Neural cell (in vitro differentiated cells): ENCODE measurements at regions not wholly inside any gene's neighbourhood (a gene's known extent, or its start where the extent isn't known, plus 50 kb on each side); places are given as distances from the start of the nearest gene placed in this dataset.

Source experiments
- H2AFZ ChIP-seq: fragments of 200-600, 300-800 bp; sonication (generic), shearing (Covaris generic); 2 replicates; pipeline ENCODE4 v1.6.0; 2014; ENCODE audit warnings: low read depth, mild to moderate bottlenecking, antibody characterized with exemption, low read length, moderate library complexity
- H3F3A ChIP-seq: fragments of 200-600 bp; shearing (Covaris generic); 2 replicates; pipeline ENCODE4 v1.6.1; 2016; ENCODE audit warnings: mild to moderate bottlenecking, moderate library complexity, mixed read lengths, antibody characterized with exemption, low read length; ENCODE audit not compliant: insufficient read depth, poor library complexity, severe bottlenecking
- H3K27ac ChIP-seq: fragments of 200-600, 300-800 bp; sonication (generic), shearing (Covaris generic); 2 replicates; pipeline ENCODE4 v1.5.1; 2014; ENCODE audit warnings: mild to moderate bottlenecking, low read length, moderate library complexity
- H3K27me3 ChIP-seq: fragments of 300-800, 200-600 bp; sonication (generic), shearing (Covaris generic); 2 replicates; pipeline ENCODE4 v1.6.0; 2014; ENCODE audit warnings: mild to moderate bottlenecking, low read depth, low read length, moderate library complexity; ENCODE audit not compliant: insufficient read depth
- H3K36me3 ChIP-seq: fragments of 300-800, 200-600 bp; sonication (generic), shearing (Covaris generic); 2 replicates; pipeline ENCODE4 v1.5.1; 2014; ENCODE audit warnings: mild to moderate bottlenecking, antibody characterized with exemption, low read length, moderate library complexity; ENCODE audit not compliant: insufficient read depth
- H3K4me2 ChIP-seq: fragments of 300-800, 200-600 bp; sonication (generic), shearing (Covaris generic); 2 replicates; pipeline ENCODE4 v1.6.0; 2014; ENCODE audit warnings: mild to moderate bottlenecking, low read length
- H3K4me3 ChIP-seq: fragments of 300-800, 200-600 bp; sonication (generic), shearing (Covaris generic); 2 replicates; pipeline ENCODE4 v1.5.1; 2014; ENCODE audit warnings: mild to moderate bottlenecking, low read length, moderate library complexity
- H3K79me2 ChIP-seq: fragments of 200-600 bp; shearing (Covaris generic); replicated peaks from 2 replicates; pipeline ENCODE4 v1.6.0; 2014; ENCODE audit warnings: mild to moderate bottlenecking, low read length, moderate library complexity; ENCODE audit not compliant: insufficient read depth
- H3K9ac ChIP-seq: fragments of 300-800, 200-600 bp; sonication (generic), shearing (Covaris generic); 2 replicates; pipeline ENCODE4 v1.6.1; 2016; ENCODE audit warnings: mild to moderate bottlenecking, low read length, mixed read lengths
- H3K9me2 ChIP-seq: fragments of 200-600 bp; shearing (Covaris generic); 2 replicates; pipeline ENCODE4 v1.6.1; 2016; ENCODE audit warnings: mild to moderate bottlenecking, low read length, mixed read lengths; ENCODE audit not compliant: insufficient read depth
- H3K9me3 ChIP-seq: fragments of 200-600, 300-800 bp; sonication (generic), shearing (Covaris generic); 2 replicates; pipeline ENCODE4 v1.6.1; 2016; ENCODE audit warnings: mild to moderate bottlenecking, mixed run types, low read length, moderate library complexity, mixed read lengths
- H4K20me1 ChIP-seq: fragments of 200-600 bp; shearing (Covaris generic); 2 replicates; pipeline ENCODE4 v1.6.1; 2016; ENCODE audit warnings: mild to moderate bottlenecking, mixed run types; ENCODE audit not compliant: insufficient read depth
- EP300 ChIP-seq: fragments of 450-650 bp; conservative IDR thresholded peaks from 2 replicates; pipeline ENCODE4 v1.6.1; 2014; ENCODE audit warnings: antibody characterized with exemption, mild to moderate bottlenecking, moderate library complexity; ENCODE audit not compliant: poor library complexity, severe bottlenecking
- EZH2 ChIP-seq: fragments of 200-600, 300-800 bp; shearing (Covaris generic), sonication (generic); IDR thresholded peaks from 2 replicates; pipeline ENCODE4 v1.6.1; 2014; ENCODE audit warnings: antibody characterized with exemption, low read length, borderline replicate concordance, mild to moderate bottlenecking; ENCODE audit not compliant: insufficient read depth, poor library complexity, severe bottlenecking
- MXI1 ChIP-seq: fragments of 450-650 bp; conservative IDR thresholded peaks from 2 replicates; pipeline ENCODE4 v1.6.1; 2014; ENCODE audit warnings: antibody characterized with exemption, mild to moderate bottlenecking; ENCODE audit not compliant: poor library complexity, severe bottlenecking
- POLR2AphosphoS5 ChIP-seq: IDR thresholded peaks from 2 replicates; pipeline ENCODE4 v1.6.1; 2012
- RAD21 ChIP-seq: fragments of 450-650 bp; conservative IDR thresholded peaks from 2 replicates; pipeline ENCODE4 v1.6.1; 2014; ENCODE audit warnings: antibody characterized with exemption, mild to moderate bottlenecking, moderate library complexity
- SMC3 ChIP-seq: fragments of 450-650 bp; conservative IDR thresholded peaks from 2 replicates; pipeline ENCODE4 v1.6.1; 2014; ENCODE audit warnings: antibody characterized with exemption, mild to moderate bottlenecking, moderate library complexity; ENCODE audit not compliant: poor library complexity
- TAF1 ChIP-seq: IDR thresholded peaks from 2 replicates; pipeline ENCODE4 v1.6.1; 2012; ENCODE audit warnings: low read depth
- TF ChIP-seq, protein P1 (sequence below): fragments of 450-650 bp; IDR thresholded peaks from 2 replicates; pipeline ENCODE4 v1.5.1; 2014; ENCODE audit warnings: antibody characterized with exemption, mild to moderate bottlenecking, moderate library complexity; ENCODE audit not compliant: poor library complexity, severe bottlenecking
- TF ChIP-seq, protein P2 (sequence below): IDR thresholded peaks from 2 replicates; pipeline ENCODE4 v1.6.1; 2012; ENCODE audit warnings: borderline replicate concordance

DNA sequence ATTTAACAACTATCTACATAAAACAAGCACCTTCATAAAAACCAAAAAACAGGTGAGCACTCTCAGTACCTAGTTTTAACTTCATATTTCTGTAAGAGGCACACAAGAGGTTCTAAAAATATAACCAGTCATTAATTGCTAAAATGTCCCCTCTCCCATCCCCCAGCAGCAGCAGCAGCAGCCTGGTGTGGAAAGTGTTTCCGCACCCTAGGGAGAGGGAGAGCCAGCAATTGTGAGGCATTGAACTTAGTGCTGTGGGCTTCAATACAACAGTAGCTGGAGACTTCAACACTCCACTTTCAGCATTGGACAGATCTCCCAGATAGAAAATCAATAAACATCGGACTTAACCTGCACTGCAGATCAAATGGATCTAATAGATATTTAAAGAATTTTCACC, 1158.5 kb downstream of the JRKL start:
- Histone ChIP-seq H3K9ac (no peak overlapping the region), H3K4me3 (no peak overlapping the region), H3K36me3 (no peaks in the 10 kb centered on the region), H3K27me3 (no peaks in the 10 kb centered on the region), H3K27ac (no peak overlapping the region), H4K20me1 (no peaks in the 10 kb centered on the region), H3K79me2 (no peaks in the 10 kb centered on the region), H3F3A (no peaks in the 10 kb centered on the region), H3K9me2 (no peaks in the 10 kb centered on the region), H3K4me2 (no peak overlapping the region), H2AFZ (no peak overlapping the region), H3K9me3 (no peaks in the 10 kb centered on the region)
- no peak for TF ChIP-seq SMC3
- no peak for TF ChIP-seq MXI1
- TF ChIP-seq RAD21, result no peak
- TF ChIP-seq, protein P1, sequence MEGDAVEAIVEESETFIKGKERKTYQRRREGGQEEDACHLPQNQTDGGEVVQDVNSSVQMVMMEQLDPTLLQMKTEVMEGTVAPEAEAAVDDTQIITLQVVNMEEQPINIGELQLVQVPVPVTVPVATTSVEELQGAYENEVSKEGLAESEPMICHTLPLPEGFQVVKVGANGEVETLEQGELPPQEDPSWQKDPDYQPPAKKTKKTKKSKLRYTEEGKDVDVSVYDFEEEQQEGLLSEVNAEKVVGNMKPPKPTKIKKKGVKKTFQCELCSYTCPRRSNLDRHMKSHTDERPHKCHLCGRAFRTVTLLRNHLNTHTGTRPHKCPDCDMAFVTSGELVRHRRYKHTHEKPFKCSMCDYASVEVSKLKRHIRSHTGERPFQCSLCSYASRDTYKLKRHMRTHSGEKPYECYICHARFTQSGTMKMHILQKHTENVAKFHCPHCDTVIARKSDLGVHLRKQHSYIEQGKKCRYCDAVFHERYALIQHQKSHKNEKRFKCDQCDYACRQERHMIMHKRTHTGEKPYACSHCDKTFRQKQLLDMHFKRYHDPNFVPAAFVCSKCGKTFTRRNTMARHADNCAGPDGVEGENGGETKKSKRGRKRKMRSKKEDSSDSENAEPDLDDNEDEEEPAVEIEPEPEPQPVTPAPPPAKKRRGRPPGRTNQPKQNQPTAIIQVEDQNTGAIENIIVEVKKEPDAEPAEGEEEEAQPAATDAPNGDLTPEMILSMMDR, result no peak
- no peak for TF ChIP-seq EP300
- no peak for TF ChIP-seq TAF1
- TF ChIP-seq, protein P2, sequence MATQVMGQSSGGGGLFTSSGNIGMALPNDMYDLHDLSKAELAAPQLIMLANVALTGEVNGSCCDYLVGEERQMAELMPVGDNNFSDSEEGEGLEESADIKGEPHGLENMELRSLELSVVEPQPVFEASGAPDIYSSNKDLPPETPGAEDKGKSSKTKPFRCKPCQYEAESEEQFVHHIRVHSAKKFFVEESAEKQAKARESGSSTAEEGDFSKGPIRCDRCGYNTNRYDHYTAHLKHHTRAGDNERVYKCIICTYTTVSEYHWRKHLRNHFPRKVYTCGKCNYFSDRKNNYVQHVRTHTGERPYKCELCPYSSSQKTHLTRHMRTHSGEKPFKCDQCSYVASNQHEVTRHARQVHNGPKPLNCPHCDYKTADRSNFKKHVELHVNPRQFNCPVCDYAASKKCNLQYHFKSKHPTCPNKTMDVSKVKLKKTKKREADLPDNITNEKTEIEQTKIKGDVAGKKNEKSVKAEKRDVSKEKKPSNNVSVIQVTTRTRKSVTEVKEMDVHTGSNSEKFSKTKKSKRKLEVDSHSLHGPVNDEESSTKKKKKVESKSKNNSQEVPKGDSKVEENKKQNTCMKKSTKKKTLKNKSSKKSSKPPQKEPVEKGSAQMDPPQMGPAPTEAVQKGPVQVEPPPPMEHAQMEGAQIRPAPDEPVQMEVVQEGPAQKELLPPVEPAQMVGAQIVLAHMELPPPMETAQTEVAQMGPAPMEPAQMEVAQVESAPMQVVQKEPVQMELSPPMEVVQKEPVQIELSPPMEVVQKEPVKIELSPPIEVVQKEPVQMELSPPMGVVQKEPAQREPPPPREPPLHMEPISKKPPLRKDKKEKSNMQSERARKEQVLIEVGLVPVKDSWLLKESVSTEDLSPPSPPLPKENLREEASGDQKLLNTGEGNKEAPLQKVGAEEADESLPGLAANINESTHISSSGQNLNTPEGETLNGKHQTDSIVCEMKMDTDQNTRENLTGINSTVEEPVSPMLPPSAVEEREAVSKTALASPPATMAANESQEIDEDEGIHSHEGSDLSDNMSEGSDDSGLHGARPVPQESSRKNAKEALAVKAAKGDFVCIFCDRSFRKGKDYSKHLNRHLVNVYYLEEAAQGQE, result no peak
- TF ChIP-seq EZH2, result no peak
- TF ChIP-seq POLR2AphosphoS5, result no peak

DNA sequence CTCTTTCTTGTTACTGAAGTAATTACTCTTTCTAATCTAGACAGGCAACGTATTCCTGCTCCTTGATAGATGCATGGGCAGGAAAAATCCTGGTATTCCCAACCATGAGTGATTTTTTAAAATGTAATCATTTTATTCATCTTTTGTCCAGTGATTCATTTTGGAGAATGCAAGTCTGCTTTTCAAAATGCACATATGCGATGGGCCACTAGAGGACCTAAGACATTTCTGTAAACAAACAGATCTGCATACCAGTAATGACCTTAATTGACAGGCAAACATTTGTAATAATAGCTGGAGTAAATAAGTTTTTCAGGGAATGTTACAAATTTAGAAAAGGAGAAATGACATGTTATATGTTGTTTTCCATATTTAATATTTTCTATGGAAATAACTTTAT, 1167.6 kb downstream of the JRKL start:
- TF ChIP-seq MXI1 (no peak), TAF1 (no peak), RAD21 (no peak), POLR2AphosphoS5 (no peak)
- TF ChIP-seq, protein P2, result no peak
- Histone ChIP-seq H3K27ac (no peak overlapping the region), H3K9ac (no peak overlapping the region), H3K4me2 (no peak overlapping the region), H3K79me2 (no peaks in the 10 kb centered on the region), H3K36me3 (no peaks in the 10 kb centered on the region), H4K20me1 (no peaks in the 10 kb centered on the region), H3F3A (no peaks in the 10 kb centered on the region), H3K9me3 (no peaks in the 10 kb centered on the region), H3K4me3 (no peak overlapping the region), H2AFZ (no peak overlapping the region), H3K27me3 (no peaks in the 10 kb centered on the region), H3K9me2 (no peaks in the 10 kb centered on the region)
